ENCODE measurements at regions not wholly inside any gene's neighbourhood (a gene's known extent, or its start where the extent isn't known, plus 50 kb on each side); places are given as distances from the start of the nearest gene placed in this dataset.
"Not testable (repeated sequence)": the region's sequence is repeated elsewhere in the genome, so short reads cannot be mapped to it uniquely, and the experiment has no call there.

GRCh38 chr2:64250751-64251423, 106.7 kb upstream of the PELI1 start:
- Histone ChIP-seq H3K4me1 (ENCODE audit: control insufficient read depth, insufficient read depth, low read length) (peaks cover 10% of the 10 kb centered on the region), H3K27ac (ENCODE audit: low read length) (no peak overlapping the region), H3K9me3 (ENCODE audit: control insufficient read depth, insufficient read depth, low read length) (no peaks in the 10 kb centered on the region), H3K4me3 (ENCODE audit: low read length) (no peak overlapping the region; the same call in 1 of the 2 replicates), H3K36me3 (ENCODE audit: control insufficient read depth, insufficient read depth, low read length) (no peaks in the 10 kb centered on the region), H3K27me3 (ENCODE audit: control insufficient read depth, insufficient read depth, low read length) (no peaks in the 10 kb centered on the region)
- no CpG with 5 or more reads among the region's 7 CpGs for WGBS (ENCODE audit: insufficient coverage, insufficient read length)
- no peak for DNase-seq (ENCODE audit: low read depth, low spot score)

GRCh38 chr2:64251497-64252250, 107.5 kb upstream of the PELI1 start:
- H3K27ac ChIP-seq (ENCODE audit: low read length): peak overlapping the region; percentile 38
- H3K36me3 ChIP-seq (ENCODE audit: control insufficient read depth, insufficient read depth, low read length): no peaks in the 10 kb centered on the region; the same call in 1 of the 2 replicates
- H3K9me3 ChIP-seq (ENCODE audit: control insufficient read depth, insufficient read depth, low read length): no peaks in the 10 kb centered on the region
- no peaks in the 10 kb centered on the region for H3K27me3 ChIP-seq (ENCODE audit: control insufficient read depth, insufficient read depth, low read length)
- H3K4me1 ChIP-seq (ENCODE audit: control insufficient read depth, insufficient read depth, low read length): peaks cover 10% of the 10 kb centered on the region
- WGBS (ENCODE audit: insufficient coverage, insufficient read length): no CpG with 5 or more reads among the region's 5 CpGs
- peak overlapping the region; percentile 19; the same call in 1 of the 2 replicates for H3K4me3 ChIP-seq (ENCODE audit: low read length)
- DNase-seq (ENCODE audit: low read depth, low spot score): no peak

- not testable (repeated sequence) for H3K9me3 ChIP-seq (ENCODE audit: control insufficient read depth, insufficient read depth, low read length); DNase-seq (ENCODE audit: low read depth, low spot score); H3K36me3 ChIP-seq (ENCODE audit: control insufficient read depth, insufficient read depth, low read length); H3K27ac ChIP-seq (ENCODE audit: low read length); H3K27me3 ChIP-seq (ENCODE audit: control insufficient read depth, insufficient read depth, low read length); H3K4me1 ChIP-seq (ENCODE audit: control insufficient read depth, insufficient read depth, low read length)
- WGBS (ENCODE audit: insufficient coverage, insufficient read length): no CpG with 5 or more reads among the region's 11 CpGs
- peak overlapping the region; percentile 65; the same call in 1 of the 2 replicates for H3K4me3 ChIP-seq (ENCODE audit: low read length)
These were observed 108.2 kb upstream of the PELI1 start for GRCh38 chr2:64252251-64252978.

- not testable (repeated sequence) for H3K27ac ChIP-seq (ENCODE audit: low read length); H3K27me3 ChIP-seq (ENCODE audit: control insufficient read depth, insufficient read depth, low read length); H3K9me3 ChIP-seq (ENCODE audit: control insufficient read depth, insufficient read depth, low read length); DNase-seq (ENCODE audit: low read depth, low spot score); H3K36me3 ChIP-seq (ENCODE audit: control insufficient read depth, insufficient read depth, low read length)
- H3K4me1 ChIP-seq (ENCODE audit: control insufficient read depth, insufficient read depth, low read length): peaks cover 10% of the 10 kb centered on the region
- no CpG with 5 or more reads among the region's 9 CpGs for WGBS (ENCODE audit: insufficient coverage, insufficient read length)
- H3K4me3 ChIP-seq (ENCODE audit: low read length): peak overlapping the region; percentile 65; the same call in 1 of the 2 replicates
These were observed 109.2 kb upstream of the PELI1 start for GRCh38 chr2:64253421-64253820.

GRCh38 chr2:64258566-64258965, 114.3 kb upstream of the PELI1 start:
- Histone ChIP-seq H3K36me3 (ENCODE audit: control insufficient read depth, insufficient read depth, low read length) (peaks cover 12% of the 10 kb centered on the region; the same call in 1 of the 2 replicates), H3K9me3 (ENCODE audit: control insufficient read depth, insufficient read depth, low read length) (no peaks in the 10 kb centered on the region), H3K27me3 (ENCODE audit: control insufficient read depth, insufficient read depth, low read length) (no peaks in the 10 kb centered on the region), H3K4me1 (ENCODE audit: control insufficient read depth, insufficient read depth, low read length) (peaks cover 5% of the 10 kb centered on the region), H3K27ac (ENCODE audit: low read length) (no peak overlapping the region), H3K4me3 (ENCODE audit: low read length) (no peak overlapping the region; the same call in 1 of the 2 replicates)
- WGBS (ENCODE audit: insufficient coverage, insufficient read length): no CpG with 5 or more reads among the region's 5 CpGs
- DNase-seq (ENCODE audit: low read depth, low spot score): no peak

GRCh38 chr2:64259312-64259711, 115.1 kb upstream of the PELI1 start:
- peaks cover 12% of the 10 kb centered on the region; the same call in 1 of the 2 replicates for H3K36me3 ChIP-seq (ENCODE audit: control insufficient read depth, insufficient read depth, low read length)
- H3K4me3 ChIP-seq (ENCODE audit: low read length): no peak overlapping the region
- no CpG with 5 or more reads among the region's 2 CpGs for WGBS (ENCODE audit: insufficient coverage, insufficient read length)
- no peak for DNase-seq (ENCODE audit: low read depth, low spot score)
- H3K27ac ChIP-seq (ENCODE audit: low read length): no peak overlapping the region
- peaks cover 8% of the 10 kb centered on the region for H3K4me1 ChIP-seq (ENCODE audit: control insufficient read depth, insufficient read depth, low read length)
- no peaks in the 10 kb centered on the region for H3K27me3 ChIP-seq (ENCODE audit: control insufficient read depth, insufficient read depth, low read length)
- H3K9me3 ChIP-seq (ENCODE audit: control insufficient read depth, insufficient read depth, low read length): no peaks in the 10 kb centered on the region

GRCh38 chr2:64260093-64260803, 116.0 kb upstream of the PELI1 start:
- Histone ChIP-seq H3K27me3 (ENCODE audit: control insufficient read depth, insufficient read depth, low read length) (no peaks in the 10 kb centered on the region), H3K36me3 (ENCODE audit: control insufficient read depth, insufficient read depth, low read length) (peaks cover 14% of the 10 kb centered on the region; the same call in 1 of the 2 replicates), H3K4me3 (ENCODE audit: low read length) (no peak overlapping the region), H3K4me1 (ENCODE audit: control insufficient read depth, insufficient read depth, low read length) (peaks cover 8% of the 10 kb centered on the region), H3K9me3 (ENCODE audit: control insufficient read depth, insufficient read depth, low read length) (no peaks in the 10 kb centered on the region), H3K27ac (ENCODE audit: low read length) (no peak overlapping the region)
- no CpG with 5 or more reads among the region's 6 CpGs for WGBS (ENCODE audit: insufficient coverage, insufficient read length)
- DNase-seq (ENCODE audit: low read depth, low spot score): no peak

- peaks cover 8% of the 10 kb centered on the region for H3K4me1 ChIP-seq (ENCODE audit: control insufficient read depth, insufficient read depth, low read length)
- no peaks in the 10 kb centered on the region for H3K27me3 ChIP-seq (ENCODE audit: control insufficient read depth, insufficient read depth, low read length)
- H3K4me3 ChIP-seq (ENCODE audit: low read length): no peak overlapping the region
- no peak overlapping the region for H3K27ac ChIP-seq (ENCODE audit: low read length)
- no peaks in the 10 kb centered on the region for H3K9me3 ChIP-seq (ENCODE audit: control insufficient read depth, insufficient read depth, low read length)
- WGBS (ENCODE audit: insufficient coverage, insufficient read length): no CpG with 5 or more reads among the region's 9 CpGs
- no peak for DNase-seq (ENCODE audit: low read depth, low spot score)
- peaks cover 14% of the 10 kb centered on the region; the same call in 1 of the 2 replicates for H3K36me3 ChIP-seq (ENCODE audit: control insufficient read depth, insufficient read depth, low read length)
These were observed 116.6 kb upstream of the PELI1 start for GRCh38 chr2:64260817-64261216.

- Histone ChIP-seq H3K36me3 (ENCODE audit: control insufficient read depth, insufficient read depth, low read length) (peaks cover 14% of the 10 kb centered on the region; the same call in 1 of the 2 replicates), H3K27me3 (ENCODE audit: control insufficient read depth, insufficient read depth, low read length) (no peaks in the 10 kb centered on the region), H3K9me3 (ENCODE audit: control insufficient read depth, insufficient read depth, low read length) (no peaks in the 10 kb centered on the region), H3K4me1 (ENCODE audit: control insufficient read depth, insufficient read depth, low read length) (peaks cover 8% of the 10 kb centered on the region), H3K27ac (ENCODE audit: low read length) (no peak overlapping the region), H3K4me3 (ENCODE audit: low read length) (no peak overlapping the region)
- WGBS (ENCODE audit: insufficient coverage, insufficient read length): no CpG with 5 or more reads among the region's 3 CpGs
- no peak for DNase-seq (ENCODE audit: low read depth, low spot score)
These were observed 117.9 kb upstream of the PELI1 start for GRCh38 chr2:64262071-64262470.

- DNase-seq (ENCODE audit: low read depth, low spot score): no peak
- Histone ChIP-seq H3K27ac (ENCODE audit: low read length) (no peak overlapping the region), H3K27me3 (ENCODE audit: control insufficient read depth, insufficient read depth, low read length) (no peaks in the 10 kb centered on the region), H3K4me3 (ENCODE audit: low read length) (no peak overlapping the region), H3K9me3 (ENCODE audit: control insufficient read depth, insufficient read depth, low read length) (no peaks in the 10 kb centered on the region), H3K36me3 (ENCODE audit: control insufficient read depth, insufficient read depth, low read length) (peaks cover 14% of the 10 kb centered on the region; the same call in 1 of the 2 replicates), H3K4me1 (ENCODE audit: control insufficient read depth, insufficient read depth, low read length) (peaks cover 10% of the 10 kb centered on the region)
- WGBS (ENCODE audit: insufficient coverage, insufficient read length): no CpG with 5 or more reads among the region's 3 CpGs
These were observed 118.6 kb upstream of the PELI1 start for GRCh38 chr2:64262816-64263215.

All from iPS DF 6.9 (cell line).